Activated T-cell treated with anti-CD3 and anti-CD28 coated beads, Interleukin-2, amount 50 U/mL, for 72 hours (primary cell): ENCODE measurements at regions not wholly inside any gene's neighbourhood (a gene's known extent, or its start where the extent isn't known, plus 50 kb on each side); places are given as distances from the start of the nearest gene placed in this dataset.
"Not testable (repeated sequence)": the region's sequence is repeated elsewhere in the genome, so short reads cannot be mapped to it uniquely, and the experiment has no call there.

ENCODE experiments used
- ATAC-seq, 2 donors: fragments of 150-1000 bp; cut with Tn5 transposase; replicated peaks in 1 of 2; 2 replicates each; pipeline ENCODE4 v1.10.0; 2021; ENCODE audit warnings: moderate library complexity in 2 of 2, mild to moderate bottlenecking in 1 of 2
- DNase-seq, 2 donors: peaks; one replicate each; pipeline ENCODE4 v3.0.0; 2021 to 2022; ENCODE audit warnings: mixed read lengths in 1 of 2
- H3K27ac Mint-ChIP-seq: one replicate; pipeline ENCODE4 v1.8.0; 2022; ENCODE audit warnings: mild to moderate bottlenecking, moderate library complexity, mixed read lengths
- H3K27me3 Mint-ChIP-seq: one replicate; pipeline ENCODE4 v1.8.0; 2022; ENCODE audit warnings: low read depth, mixed read lengths
- H3K36me3 Mint-ChIP-seq, 2 donors: one replicate each; pipeline ENCODE4 v1.8.0; 2022; ENCODE audit warnings: mixed read lengths in 2 of 2, mild to moderate bottlenecking in 1 of 2; ENCODE audit not compliant: insufficient read depth in 2 of 2
- H3K4me1 Mint-ChIP-seq: one replicate; pipeline ENCODE4 v1.8.0; 2022; ENCODE audit warnings: low read depth, mixed read lengths
- H3K4me3 Mint-ChIP-seq, 2 donors: one replicate each; pipeline ENCODE4 v1.8.0; 2022; ENCODE audit warnings: mild to moderate bottlenecking in 2 of 2, mixed read lengths in 2 of 2, moderate library complexity in 2 of 2
- H3K9me3 Mint-ChIP-seq, 2 donors: one replicate each; pipeline ENCODE4 v1.8.0; 2022; ENCODE audit warnings: mixed read lengths in 2 of 2

- H3K9me3 Mint-ChIP-seq, result no peaks in the 10 kb centered on the region
- no peaks in the 10 kb centered on the region for H3K36me3 Mint-ChIP-seq
- H3K27me3 Mint-ChIP-seq, result peaks cover 12% of the 10 kb centered on the region
- ATAC-seq (peak; percentile 89 to 90), DNase-seq (peak; percentile 72 to 83)
- H3K4me3 Mint-ChIP-seq, result no peak overlapping the region
- H3K27ac Mint-ChIP-seq, result no peak overlapping the region
- H3K4me1 Mint-ChIP-seq, result no peaks in the 10 kb centered on the region
Measured at GRCh38 chr5:159515909-159516415, 185.7 kb upstream of the IL12B start.

DNA sequence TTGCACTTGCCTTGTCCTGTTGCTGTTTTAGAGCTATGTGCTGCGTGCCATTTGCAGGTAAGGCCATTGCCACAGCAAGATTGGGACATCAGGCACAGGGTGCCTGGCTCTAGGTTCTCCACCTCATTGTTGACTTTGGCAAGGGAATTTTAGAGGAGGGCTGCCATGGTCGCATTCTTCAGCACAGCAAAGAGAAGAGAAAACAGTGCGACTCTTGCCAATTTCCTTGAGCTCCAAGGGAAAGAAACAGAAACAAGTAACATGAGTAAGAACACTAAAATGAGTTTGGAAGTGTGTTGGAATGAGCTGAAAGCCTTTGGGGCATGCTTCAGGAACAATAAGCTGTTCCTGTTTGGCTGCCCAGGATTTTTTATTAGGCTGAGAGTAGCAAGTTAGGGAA, 188.1 kb upstream of the IL12B start:
- no peak overlapping the region for H3K4me3 Mint-ChIP-seq
- no peak for DNase-seq
- H3K27me3 Mint-ChIP-seq, result peaks cover 12% of the 10 kb centered on the region
- no peaks in the 10 kb centered on the region for H3K9me3 Mint-ChIP-seq
- H3K36me3 Mint-ChIP-seq, result no peaks in the 10 kb centered on the region
- no peaks in the 10 kb centered on the region for H3K4me1 Mint-ChIP-seq
- no peak for ATAC-seq
- no peak overlapping the region for H3K27ac Mint-ChIP-seq

DNA sequence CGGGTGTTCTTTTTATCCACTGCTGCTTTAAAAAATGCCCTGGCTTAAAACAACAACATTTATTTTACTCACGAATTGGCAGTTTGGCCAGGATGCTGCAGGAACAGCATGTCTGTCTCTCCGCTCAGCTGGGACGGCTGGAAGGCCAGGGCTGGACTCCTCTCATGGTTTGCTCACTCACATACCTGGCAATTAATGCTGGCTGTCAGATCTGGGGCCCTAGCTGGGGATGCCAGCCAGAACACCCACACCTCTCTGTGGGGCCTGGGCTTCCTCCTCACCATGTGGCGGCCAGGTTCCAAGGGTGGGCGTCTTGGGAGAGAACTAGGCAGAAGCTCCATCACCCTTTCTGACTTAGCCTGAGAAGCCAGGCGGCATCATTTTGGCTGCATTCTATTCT, 189.1 kb upstream of the IL12B start:
- H3K36me3 Mint-ChIP-seq, result no peaks in the 10 kb centered on the region
- ATAC-seq (no peak), DNase-seq (no peak)
- no peaks in the 10 kb centered on the region for H3K4me1 Mint-ChIP-seq
- H3K9me3 Mint-ChIP-seq, result no peaks in the 10 kb centered on the region
- peaks cover 12% of the 10 kb centered on the region for H3K27me3 Mint-ChIP-seq
- no peak overlapping the region for H3K4me3 Mint-ChIP-seq
- H3K27ac Mint-ChIP-seq, result no peak overlapping the region

GRCh38 chr5:159522841-159523240, 192.6 kb upstream of the IL12B start:
- ATAC-seq (no peak), DNase-seq (no peak)
- Mint-ChIP-seq H3K4me3 (no peak overlapping the region), H3K4me1 (no peaks in the 10 kb centered on the region), H3K9me3 (peaks cover 0 to 2% of the 10 kb centered on the region in 2 donors), H3K27me3 (no peaks in the 10 kb centered on the region), H3K27ac (no peak overlapping the region), H3K36me3 (no peaks in the 10 kb centered on the region)

GRCh38 chr5:159524279-159524678, 194.0 kb upstream of the IL12B start:
- not testable (repeated sequence) for H3K27ac Mint-ChIP-seq, H3K4me1 Mint-ChIP-seq, ATAC-seq, H3K4me3 Mint-ChIP-seq, H3K36me3 Mint-ChIP-seq, H3K9me3 Mint-ChIP-seq, H3K27me3 Mint-ChIP-seq, DNase-seq

GRCh38 chr5:159525117-159525516, 194.8 kb upstream of the IL12B start:
- H3K27me3 Mint-ChIP-seq, result no peaks in the 10 kb centered on the region
- H3K36me3 Mint-ChIP-seq, result peaks cover 1 to 2% of the 10 kb centered on the region in 2 donors
- H3K4me1 Mint-ChIP-seq, result no peaks in the 10 kb centered on the region
- H3K4me3 Mint-ChIP-seq, result no peak overlapping the region
- no peak overlapping the region for H3K27ac Mint-ChIP-seq
- ATAC-seq (no peak), DNase-seq (no peak)
- H3K9me3 Mint-ChIP-seq, result peaks cover 6% of the 10 kb centered on the region in 2 donors

- no peaks in the 10 kb centered on the region for H3K27me3 Mint-ChIP-seq
- H3K9me3 Mint-ChIP-seq, result peaks cover 6% of the 10 kb centered on the region in 2 donors
- no peak overlapping the region for H3K27ac Mint-ChIP-seq
- DNase-seq, result no peak
- no peak for ATAC-seq
- H3K36me3 Mint-ChIP-seq, result peaks cover 1 to 2% of the 10 kb centered on the region in 2 donors
- no peaks in the 10 kb centered on the region for H3K4me1 Mint-ChIP-seq
- H3K4me3 Mint-ChIP-seq, result no peak overlapping the region
Measured at GRCh38 chr5:159527546-159528254, 197.4 kb upstream of the IL12B start.

DNA sequence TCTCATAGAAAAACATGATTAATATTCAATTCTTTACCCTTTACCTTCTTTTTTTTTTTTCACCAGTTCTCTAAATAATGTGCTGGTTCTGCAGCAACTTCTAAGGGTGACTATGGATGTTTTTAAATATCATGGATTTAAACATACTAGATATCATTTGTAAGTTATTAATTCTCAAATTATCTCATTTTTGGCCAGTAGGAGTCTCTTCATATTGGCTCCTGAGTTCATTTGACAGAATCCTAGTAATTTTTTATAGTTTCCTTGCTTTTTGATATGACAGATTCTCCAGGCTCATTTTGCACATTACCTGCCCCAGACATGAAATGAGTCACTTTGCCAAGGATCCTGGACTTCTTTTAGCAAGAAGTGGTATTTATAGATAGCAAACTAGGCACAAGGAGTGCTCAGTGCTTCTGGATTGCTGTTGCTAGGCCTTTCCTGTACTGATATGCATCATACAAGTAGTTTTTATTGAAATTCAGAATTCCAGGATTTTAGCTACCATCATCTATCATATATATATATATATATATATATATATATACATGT, 201.3 kb upstream of the IL12B start:
- ATAC-seq (no peak), DNase-seq (no peak)
- Mint-ChIP-seq H3K4me1 (no peaks in the 10 kb centered on the region), H3K36me3 (peaks cover 1 to 2% of the 10 kb centered on the region in 2 donors), H3K27me3 (peaks cover 2% of the 10 kb centered on the region), H3K4me3 (no peak overlapping the region), H3K27ac (no peak overlapping the region), H3K9me3 (peaks cover 6% of the 10 kb centered on the region in 2 donors)

DNA sequence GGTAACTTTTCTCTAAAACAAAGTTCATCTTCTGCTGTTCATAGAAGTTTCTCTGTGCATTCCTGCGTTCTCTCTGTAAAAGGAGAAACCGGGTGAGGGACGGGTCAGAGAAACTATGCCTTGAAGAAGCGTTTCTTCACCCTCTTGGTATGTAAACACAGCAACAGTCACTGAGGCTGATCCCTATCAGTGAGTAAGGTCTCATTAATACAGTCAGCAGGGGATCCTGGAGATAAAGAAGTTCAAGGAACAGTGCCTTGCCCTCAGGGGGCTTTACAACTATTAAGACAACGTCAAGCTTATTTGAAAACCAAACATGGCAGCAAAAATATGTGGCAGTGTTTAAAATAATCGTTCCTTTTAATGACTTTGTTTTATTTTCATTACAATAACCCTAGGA, 202.9 kb upstream of the IL12B start:
- Mint-ChIP-seq H3K4me1 (no peaks in the 10 kb centered on the region), H3K4me3 (no peak overlapping the region), H3K36me3 (peaks cover 1 to 2% of the 10 kb centered on the region in 2 donors), H3K27me3 (peaks cover 8% of the 10 kb centered on the region), H3K9me3 (peaks cover 4 to 6% of the 10 kb centered on the region in 2 donors), H3K27ac (no peak overlapping the region)
- no peak for ATAC-seq
- DNase-seq, result no peak

DNA sequence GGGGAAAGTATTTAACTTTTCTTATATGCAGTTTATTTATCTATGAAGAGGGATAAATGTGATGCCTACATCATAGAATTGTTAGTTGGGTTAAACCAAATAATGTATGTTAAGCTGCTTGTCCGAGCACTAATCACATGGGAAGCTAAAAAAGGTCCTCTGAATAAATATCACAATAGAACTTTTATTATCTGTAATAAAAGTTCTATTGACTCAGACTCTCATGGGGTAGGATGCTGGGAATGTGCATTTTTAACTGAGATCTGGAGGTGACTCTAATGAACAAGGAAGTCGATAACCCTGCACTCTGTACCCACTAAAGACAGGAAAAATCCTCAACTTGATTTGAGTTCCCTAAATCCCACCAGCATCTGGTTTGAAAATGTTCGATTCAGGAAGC, 205.9 kb upstream of the IL12B start:
- H3K4me1 Mint-ChIP-seq, result no peaks in the 10 kb centered on the region
- no peaks in the 10 kb centered on the region for H3K36me3 Mint-ChIP-seq
- H3K27me3 Mint-ChIP-seq, result peaks cover 14% of the 10 kb centered on the region
- no peak overlapping the region for H3K4me3 Mint-ChIP-seq
- ATAC-seq, result no peak
- no peak overlapping the region for H3K27ac Mint-ChIP-seq
- no peaks in the 10 kb centered on the region for H3K9me3 Mint-ChIP-seq
- DNase-seq, result no peak

- Mint-ChIP-seq H3K9me3 (no peaks in the 10 kb centered on the region), H3K4me3 (no peak overlapping the region), H3K27ac (no peak overlapping the region), H3K27me3 (peaks cover 14% of the 10 kb centered on the region), H3K36me3 (no peaks in the 10 kb centered on the region), H3K4me1 (no peaks in the 10 kb centered on the region)
- no peak for ATAC-seq
- no peak for DNase-seq
Measured at GRCh38 chr5:159536646-159537045, 206.4 kb upstream of the IL12B start.

DNA sequence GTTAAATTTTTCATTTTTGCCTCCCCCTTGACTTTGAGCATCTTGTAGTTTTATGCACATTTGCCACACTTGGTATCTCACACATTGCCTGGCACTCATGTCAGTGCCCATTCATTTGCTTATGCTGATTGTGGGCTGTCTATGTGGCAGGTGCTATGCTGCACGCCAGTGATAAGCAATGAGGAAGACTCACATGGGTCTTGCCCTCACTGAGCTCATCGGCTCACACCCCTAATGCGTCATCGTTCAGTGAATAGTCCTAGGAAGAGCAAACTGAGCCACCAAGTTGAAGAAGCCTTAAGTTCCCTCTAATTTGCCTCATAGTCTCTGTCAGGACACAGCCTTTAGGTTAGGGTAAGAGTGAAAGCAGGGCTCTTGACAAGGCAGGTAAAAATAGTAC, 209.4 kb upstream of the IL12B start:
- H3K9me3 Mint-ChIP-seq, result no peaks in the 10 kb centered on the region
- no peaks in the 10 kb centered on the region for H3K36me3 Mint-ChIP-seq
- ATAC-seq (no peak), DNase-seq (no peak)
- no peaks in the 10 kb centered on the region for H3K4me1 Mint-ChIP-seq
- H3K27ac Mint-ChIP-seq, result no peak overlapping the region
- H3K27me3 Mint-ChIP-seq, result peaks cover 35% of the 10 kb centered on the region
- no peak overlapping the region for H3K4me3 Mint-ChIP-seq

- H3K36me3 Mint-ChIP-seq, result peaks cover 3 to 4% of the 10 kb centered on the region in 2 donors
- no peaks in the 10 kb centered on the region for H3K4me1 Mint-ChIP-seq
- H3K4me3 Mint-ChIP-seq, result no peak overlapping the region
- H3K27me3 Mint-ChIP-seq, result peaks cover 44% of the 10 kb centered on the region
- H3K9me3 Mint-ChIP-seq, result peaks cover 6 to 7% of the 10 kb centered on the region in 2 donors
- DNase-seq, result no peak
- H3K27ac Mint-ChIP-seq, result no peak overlapping the region
- no peak for ATAC-seq
Measured at GRCh38 chr5:159543326-159543725, 213.0 kb upstream of the IL12B start.

DNA sequence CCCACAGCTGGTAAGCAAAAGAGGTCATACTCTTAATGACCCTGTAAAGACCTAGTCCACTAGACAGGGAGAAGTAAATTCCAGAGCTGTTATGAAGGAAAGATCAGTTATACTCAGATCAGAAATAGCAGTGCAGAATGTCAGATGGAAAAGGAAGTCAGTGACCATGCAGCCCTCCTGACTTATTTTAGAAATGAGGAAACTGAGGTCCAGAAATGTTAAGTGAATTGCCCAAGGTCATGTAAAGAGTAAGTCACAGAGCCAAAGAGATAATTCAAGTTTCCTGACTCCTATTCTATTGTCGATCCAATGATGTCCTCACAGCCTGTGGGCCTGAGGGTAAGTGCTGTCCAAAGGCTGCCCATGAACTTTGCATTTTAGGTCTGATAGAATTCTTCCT, 214.9 kb upstream of the IL12B start:
- Mint-ChIP-seq H3K9me3 (peaks cover 6 to 7% of the 10 kb centered on the region in 2 donors), H3K27me3 (peaks cover 38% of the 10 kb centered on the region), H3K36me3 (peaks cover 3 to 4% of the 10 kb centered on the region in 2 donors), H3K4me3 (no peak overlapping the region), H3K4me1 (no peaks in the 10 kb centered on the region), H3K27ac (no peak overlapping the region)
- no peak for ATAC-seq
- no peak for DNase-seq
